CD4-positive, alpha-beta T cell treated with Interleukin-6 for 4 hours (primary cell): ENCODE measurements at regions not wholly inside any gene's neighbourhood (a gene's known extent, or its start where the extent isn't known, plus 50 kb on each side); places are given as distances from the start of the nearest gene placed in this dataset.
"Not testable (repeated sequence)": the region's sequence is repeated elsewhere in the genome, so short reads cannot be mapped to it uniquely, and the experiment has no call there.

ENCODE experiments used
- DNase-seq: peaks from one replicate; pipeline ENCODE4 v3.0.0-alpha.2; 2020; ENCODE audit warnings: mixed read lengths

- no peak for DNase-seq
Observed at GRCh38 chr4:106585915-106586349, 217.4 kb upstream of the GIMD1 start.

- no peak for DNase-seq
Observed at GRCh38 chr4:106584337-106584989, 215.9 kb upstream of the GIMD1 start.

DNA sequence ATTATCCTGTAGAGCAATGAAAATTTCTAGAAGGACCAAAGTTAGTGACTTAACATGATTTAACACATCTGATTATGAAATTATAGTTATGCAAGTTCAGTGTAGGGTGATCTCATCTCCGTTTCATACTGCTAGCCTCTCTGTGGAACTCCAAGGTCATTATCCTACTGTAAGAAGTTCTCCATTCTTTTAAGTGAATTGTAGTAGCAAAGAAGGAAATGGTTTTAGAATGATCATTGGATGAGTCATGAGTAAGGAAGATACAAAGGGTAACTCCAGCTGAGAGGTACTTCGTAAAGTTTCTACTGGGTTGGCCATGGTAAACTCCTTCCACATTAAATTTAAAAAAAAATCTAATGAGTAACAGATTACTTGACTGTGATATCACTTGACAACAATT lies 215.0 kb upstream of the GIMD1 start:
- no peak for DNase-seq

DNA sequence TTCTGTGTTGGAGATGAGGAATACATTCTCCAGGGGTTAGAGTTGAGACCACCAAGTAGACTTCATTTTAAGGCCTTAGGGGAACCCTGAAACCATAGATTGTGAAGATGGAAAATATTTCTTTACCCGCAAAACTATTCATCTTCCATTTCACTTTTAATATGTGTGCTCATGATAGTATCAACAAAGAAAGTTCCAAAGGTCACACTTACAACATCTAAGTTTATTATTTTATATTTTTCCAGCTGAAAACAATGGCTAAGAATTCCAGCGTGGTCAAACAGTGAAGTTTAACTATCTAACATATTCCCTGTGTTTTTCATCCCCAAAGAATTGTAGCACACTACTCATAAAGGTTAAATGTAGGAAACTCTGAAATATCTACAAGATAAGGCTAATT lies 214.5 kb upstream of the GIMD1 start:
- no peak for DNase-seq

DNA sequence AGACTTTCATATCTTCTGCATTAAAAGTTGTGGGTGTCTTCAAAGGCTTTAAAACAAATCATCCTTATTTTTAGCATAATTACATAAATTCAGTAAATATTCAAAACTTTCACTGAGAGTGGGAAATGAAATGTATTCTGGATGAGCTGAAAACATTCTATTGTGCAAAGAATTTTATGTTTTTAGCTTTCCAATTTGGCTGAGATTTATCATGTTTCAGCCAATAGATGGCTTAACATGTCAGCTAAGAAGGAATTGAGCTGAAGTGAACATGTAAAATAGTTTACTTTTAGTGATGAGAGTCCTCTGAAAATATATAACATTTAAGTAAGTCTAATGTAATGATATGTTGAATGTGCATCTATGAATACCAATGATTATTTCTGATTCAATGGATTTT lies 213.5 kb upstream of the GIMD1 start:
- DNase-seq, result no peak

DNA sequence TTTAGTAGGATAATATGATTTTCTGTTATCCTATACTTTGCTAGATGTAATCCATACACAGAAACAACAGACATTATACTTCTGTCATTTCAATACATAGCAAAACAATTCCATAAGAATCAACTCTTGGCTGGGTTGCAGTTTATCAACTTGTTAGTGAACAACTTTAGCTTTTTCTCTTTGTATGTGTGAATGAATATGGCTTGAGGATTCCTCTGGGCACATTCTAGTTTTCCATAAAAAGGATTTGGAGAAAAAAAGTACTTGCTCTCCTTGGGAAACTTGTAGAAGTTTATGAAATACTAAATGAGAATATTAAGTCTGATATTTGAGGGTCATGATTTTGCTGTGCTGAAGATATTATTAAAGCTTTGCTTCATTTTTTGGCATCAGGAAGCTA lies 210.7 kb upstream of the GIMD1 start:
- no peak for DNase-seq

GRCh38 chr4:106569146-106570031 lies 200.8 kb upstream of the GIMD1 start:
- DNase-seq, result no peak

- no peak for DNase-seq
Observed at GRCh38 chr4:106565727-106566126, 197.1 kb upstream of the GIMD1 start.

- not testable (repeated sequence) for DNase-seq
Observed at GRCh38 chr4:106563637-106564036, 195.1 kb upstream of the GIMD1 start.

GRCh38 chr4:106551724-106552123 lies 183.1 kb upstream of the GIMD1 start:
- DNase-seq, result no peak

DNA sequence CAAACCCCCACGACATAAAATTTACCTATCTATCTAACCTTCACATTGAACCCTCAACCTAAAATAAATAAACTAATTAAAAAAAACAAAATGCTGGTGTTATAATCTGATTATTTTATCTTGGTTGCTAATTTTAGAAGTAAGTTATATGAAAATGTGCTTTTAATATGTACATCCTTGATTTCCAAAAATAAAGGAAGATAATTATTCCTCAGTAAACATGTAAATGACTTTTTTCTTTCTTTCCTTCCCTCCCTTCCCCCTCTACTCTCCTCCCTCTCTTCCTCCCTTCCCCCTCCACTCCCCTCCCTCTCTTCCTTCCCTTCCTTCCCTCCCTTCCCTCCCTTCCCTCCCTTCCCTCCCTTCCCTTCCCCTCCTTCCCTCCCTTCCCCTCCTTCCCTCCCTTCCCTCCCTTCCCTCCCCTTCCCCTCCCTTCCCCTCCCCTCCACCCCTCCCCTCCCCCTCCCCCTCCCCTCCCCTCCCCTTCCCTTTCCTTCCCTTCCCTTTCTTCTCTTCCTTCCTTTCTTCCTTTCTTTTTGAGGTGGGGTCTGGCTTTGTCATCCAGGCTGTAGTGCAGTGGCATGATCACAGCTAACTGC lies 180.0 kb upstream of the GIMD1 start:
- no peak for DNase-seq

GRCh38 chr4:106546370-106546769 lies 177.8 kb upstream of the GIMD1 start:
- DNase-seq, result no peak

GRCh38 chr4:106542609-106543008 lies 174.0 kb upstream of the GIMD1 start:
- DNase-seq, result not testable (repeated sequence)

DNA sequence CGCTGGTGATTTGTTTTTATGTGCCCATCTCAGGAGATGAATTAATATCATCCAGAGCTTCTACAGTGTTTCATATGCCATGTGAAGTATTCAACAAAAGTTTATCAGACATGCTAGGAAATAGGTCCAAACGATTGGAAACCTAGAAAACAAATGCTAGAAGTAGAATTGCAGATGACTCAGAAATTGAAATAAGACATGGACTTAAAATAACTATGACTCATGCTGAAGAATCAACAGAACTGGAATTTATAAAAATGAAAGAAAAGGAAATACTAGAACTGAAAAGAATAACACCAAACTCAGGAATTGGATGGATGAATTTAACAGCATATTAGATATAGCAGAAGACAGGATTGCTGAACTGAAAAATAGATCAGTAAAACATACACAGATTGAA lies 172.7 kb upstream of the GIMD1 start:
- DNase-seq, result no peak

- no peak for DNase-seq
Observed at GRCh38 chr4:106530821-106531220, 162.2 kb upstream of the GIMD1 start.

GRCh38 chr4:106530024-106530361 lies 161.4 kb upstream of the GIMD1 start:
- no peak for DNase-seq

DNA sequence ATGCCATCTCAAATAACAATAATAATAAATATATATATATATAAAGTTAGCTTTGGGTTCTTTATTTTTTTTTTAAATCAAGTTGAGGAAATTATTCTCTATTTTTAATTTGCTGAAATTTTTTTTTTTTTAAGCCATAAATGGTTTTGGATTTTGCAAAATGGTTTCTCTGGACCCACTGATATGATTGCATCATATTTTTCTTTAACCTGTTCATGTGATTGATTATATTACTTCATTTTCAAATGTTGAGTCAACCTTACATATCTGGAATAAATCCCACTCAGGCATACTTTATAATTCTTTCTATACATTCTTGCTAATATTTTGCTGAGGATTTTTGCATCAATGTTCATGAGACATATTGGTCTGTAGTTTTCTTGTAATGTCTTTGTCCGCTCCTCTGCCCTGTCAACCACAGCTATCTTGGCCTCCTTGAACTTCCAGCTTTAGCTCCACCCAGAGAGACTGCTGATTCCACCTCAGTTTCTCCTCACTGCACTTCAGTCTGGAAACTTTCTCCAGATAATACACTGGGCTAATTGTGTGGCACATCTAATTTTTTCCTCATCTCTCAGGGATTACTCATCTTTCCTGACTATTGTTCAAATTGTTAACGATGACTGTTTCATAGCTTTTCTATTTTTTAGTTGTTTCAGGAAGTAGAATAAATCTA lies 160.9 kb upstream of the GIMD1 start:
- DNase-seq, result no peak

DNA sequence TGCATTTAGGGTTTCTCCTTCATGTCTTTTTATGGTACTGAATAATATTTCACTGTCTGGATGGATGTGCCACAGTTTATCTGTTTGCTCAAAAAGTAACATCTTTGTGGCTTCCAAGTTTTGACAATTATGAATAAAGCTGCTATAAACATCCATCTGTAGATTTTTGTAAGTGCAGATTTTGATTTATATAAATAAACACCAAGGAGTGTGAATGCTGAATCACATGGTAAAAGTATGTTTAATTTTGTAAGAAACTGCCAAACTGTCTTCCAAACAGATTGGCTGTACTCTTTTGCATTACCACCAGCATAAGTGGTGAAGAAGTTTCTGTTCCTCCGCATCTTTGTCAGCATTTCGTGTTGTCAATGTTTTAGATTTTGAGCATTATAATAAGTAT lies 158.7 kb upstream of the GIMD1 start:
- no peak for DNase-seq

- not testable (repeated sequence) for DNase-seq
Observed at GRCh38 chr4:106525425-106525824, 156.8 kb upstream of the GIMD1 start.

GRCh38 chr4:106524772-106525171 lies 156.2 kb upstream of the GIMD1 start:
- DNase-seq, result not testable (repeated sequence)

DNA sequence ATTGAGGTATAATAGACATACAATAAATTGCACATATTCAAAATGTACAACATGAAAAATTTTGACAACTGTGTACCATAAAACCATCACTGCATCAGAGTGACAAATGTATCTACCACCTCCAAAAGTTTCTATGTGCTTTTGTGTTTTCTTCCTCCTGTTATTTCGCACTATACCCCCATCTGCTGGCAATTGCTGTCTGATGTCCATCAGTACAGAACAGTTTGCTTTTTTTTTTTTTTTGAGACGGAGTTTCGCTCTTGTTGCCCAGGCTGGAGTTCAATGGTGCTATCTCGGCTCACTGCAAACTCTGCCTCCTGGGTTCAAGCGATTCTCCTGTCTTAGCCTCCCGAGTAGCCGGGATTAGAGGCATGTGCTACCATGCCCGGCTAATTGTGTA lies 154.3 kb upstream of the GIMD1 start:
- DNase-seq, result no peak

DNA sequence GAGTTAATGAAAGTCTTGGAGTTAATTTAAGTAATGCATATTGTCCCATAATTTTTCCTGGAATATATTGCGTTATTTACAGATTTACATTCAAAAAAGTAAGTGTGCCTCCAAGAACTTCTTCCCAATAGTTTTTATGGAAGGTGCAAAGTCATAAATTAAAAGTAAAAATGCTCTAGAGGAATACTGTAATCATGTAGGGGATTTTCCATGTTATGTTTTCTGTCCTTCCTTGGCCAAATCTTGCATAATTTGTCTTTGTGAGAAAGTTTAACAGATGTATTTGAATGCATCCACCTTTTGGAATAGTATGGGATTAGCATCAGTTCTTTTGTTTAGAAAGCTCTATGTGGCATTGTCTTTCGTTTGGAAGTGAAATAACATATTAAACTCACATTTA lies 144.1 kb upstream of the GIMD1 start:
- no peak for DNase-seq

- DNase-seq, result no peak
Observed at GRCh38 chr4:106507440-106507839, 138.9 kb upstream of the GIMD1 start.
